Panc1 (cell line): ENCODE measurements at regions not wholly inside any gene's neighbourhood (a gene's known extent, or its start where the extent isn't known, plus 50 kb on each side); places are given as distances from the start of the nearest gene placed in this dataset.

Experiments
- ATAC-seq: fragments of 200-7000 bp; cut with Tn5 transposase; 2 replicates; pipeline ENCODE4 v1.9.1; 2020; ENCODE audit warnings: mild to moderate bottlenecking, moderate library complexity
- BruUV-seq: library from RNA; stranded (reverse); fragments of 400-500 nt; replicated peaks from 2 replicates; lab custom pipeline; 2021; lab: Mats Ljungman, UMichigan
- CTCF ChIA-PET: fragments of 300-600 bp; sonication (Branson Sonifier 250); formaldehyde crosslinking; loops from one replicate; lab custom pipeline; 2022; ENCODE audit warnings: antibody characterized with exemption; lab: Charles Lee
- POLR2A ChIA-PET: fragments of 300-600 bp; sonication (Branson Sonifier 250); formaldehyde crosslinking; loops from one replicate; lab custom pipeline; 2022; ENCODE audit warnings: antibody characterized with exemption; lab: Charles Lee
- DNase-seq: peaks from one replicate; pipeline ENCODE4 v3.0.0-alpha.2; 2010; ENCODE audit warnings: low read depth, low spot score
- H3K27ac ChIP-seq: 2 replicates; pipeline ENCODE4 v1.5.1; 2011; ENCODE audit warnings: mild to moderate bottlenecking, low read length, inconsistent platforms
- H3K27me3 ChIP-seq: fragments of 200-500 bp; sonication (Bioruptor generic); 2 replicates; pipeline ENCODE4 v1.6.0; 2014; ENCODE audit warnings: low read length, inconsistent platforms; ENCODE audit not compliant: control insufficient read depth, insufficient read depth
- H3K36me3 ChIP-seq: fragments of 200-500 bp; sonication (Bioruptor generic); 2 replicates; pipeline ENCODE4 v1.5.1; 2014; ENCODE audit warnings: inconsistent platforms, mild to moderate bottlenecking, low read length, moderate library complexity; ENCODE audit not compliant: control insufficient read depth, insufficient read depth
- H3K4me1 ChIP-seq: 2 replicates; pipeline ENCODE4 v1.5.1; 2011; ENCODE audit warnings: inconsistent platforms, mild to moderate bottlenecking, low read length, moderate library complexity; ENCODE audit not compliant: control insufficient read depth, insufficient read depth
- H3K4me3 ChIP-seq, 2 experiments: 2 replicates each; pipeline ENCODE4 v1.5.1; 2011 to 2012; ENCODE audit warnings: low read depth in 2 of 2, low read length in 2 of 2, mild to moderate bottlenecking in 2 of 2, inconsistent platforms in 1 of 2, moderate library complexity in 1 of 2
- H3K9me3 ChIP-seq: fragments of 200-500 bp; sonication (Bioruptor generic); 2 replicates; pipeline ENCODE4 v1.5.1; 2014; ENCODE audit warnings: low read depth, mild to moderate bottlenecking, inconsistent platforms, low read length, moderate library complexity; ENCODE audit not compliant: control insufficient read depth, insufficient read depth
- POLR2AphosphoS5 ChIP-seq: IDR thresholded peaks from 2 replicates; pipeline ENCODE4 v1.6.1; 2012; ENCODE audit warnings: mild to moderate bottlenecking, low read depth, low read length, moderate library complexity
- SIN3A ChIP-seq: IDR thresholded peaks from 2 replicates; pipeline ENCODE4 v1.6.1; 2012; ENCODE audit warnings: low read depth, mild to moderate bottlenecking, low read length, moderate library complexity, borderline replicate concordance; ENCODE audit not compliant: insufficient read depth
- TCF7L2 ChIP-seq: IDR thresholded peaks from 2 replicates; pipeline ENCODE4 v1.6.1; 2011; ENCODE audit warnings: mild to moderate bottlenecking, low read depth, low read length, inconsistent platforms
- in situ Hi-C: cut with HindIII; loops from 2 replicates; pipeline ENCODE4 v1.10.0; 2016; ENCODE audit warnings: low sequenced_read_pairs, low pct_unique_long_range_greater_than_20kb
- intact Hi-C: fragments of 100-400 bp; cut with micrococcal nuclease; formaldehyde crosslinking; loops from one replicate; pipeline ENCODE4 v1.10.0; 2022; ENCODE audit not compliant: unreplicated experiment
- TF ChIP-seq, protein P1 (sequence below), 2 experiments: IDR thresholded peaks; 2 replicates each; pipeline ENCODE4 v1.6.1; 2011 to 2012; ENCODE audit warnings: low read depth in 2 of 2, control low read depth in 1 of 2, low read length in 1 of 2, mild to moderate bottlenecking in 1 of 2, moderate library complexity in 1 of 2; ENCODE audit not compliant: insufficient read depth in 1 of 2
- TF ChIP-seq, protein P2 (sequence below): fragments of 450-650 bp; IDR thresholded peaks from 2 replicates; pipeline ENCODE4 v1.5.1; 2017; ENCODE audit warnings: mild to moderate bottlenecking

DNA sequence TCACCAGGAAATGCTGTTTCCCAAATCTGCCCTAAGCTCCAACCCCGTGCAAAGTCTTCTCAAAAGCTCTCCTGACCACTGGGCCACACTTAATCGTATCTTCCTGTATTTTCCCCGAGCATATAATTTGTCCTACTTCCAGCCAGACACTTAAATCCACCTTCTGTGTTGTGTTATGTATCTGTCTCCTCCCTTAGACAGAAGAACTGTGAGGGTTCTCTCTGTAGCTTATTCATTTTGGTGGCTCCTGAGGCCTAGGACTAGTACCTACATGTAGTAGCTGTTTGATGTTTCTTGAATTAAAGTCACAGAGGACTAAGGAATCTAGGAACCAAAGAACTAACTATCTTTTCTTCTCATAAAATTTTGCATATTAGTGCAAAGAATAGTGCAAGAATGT, 292.6 kb downstream of the ALDH8A1 start:
- intact Hi-C loops = no loop called here
- H3K4me1 ChIP-seq = no peaks in the 10 kb centered on the region
- H3K27me3 ChIP-seq = no peaks in the 10 kb centered on the region
- in situ Hi-C loops = no loop called here
- no peaks in the 10 kb centered on the region for H3K9me3 ChIP-seq
- POLR2A ChIA-PET = no interaction called here
- no peaks in the 10 kb centered on the region for H3K36me3 ChIP-seq
- no peak overlapping the region for H3K27ac ChIP-seq
- ATAC-seq (no peak), DNase-seq (no peak)
- BruUV-seq = no TSS peak
- CTCF ChIA-PET = no interaction called here
- no peak overlapping the region for H3K4me3 ChIP-seq
- TF ChIP-seq TCF7L2 = no peak
- TF ChIP-seq, protein P1, sequence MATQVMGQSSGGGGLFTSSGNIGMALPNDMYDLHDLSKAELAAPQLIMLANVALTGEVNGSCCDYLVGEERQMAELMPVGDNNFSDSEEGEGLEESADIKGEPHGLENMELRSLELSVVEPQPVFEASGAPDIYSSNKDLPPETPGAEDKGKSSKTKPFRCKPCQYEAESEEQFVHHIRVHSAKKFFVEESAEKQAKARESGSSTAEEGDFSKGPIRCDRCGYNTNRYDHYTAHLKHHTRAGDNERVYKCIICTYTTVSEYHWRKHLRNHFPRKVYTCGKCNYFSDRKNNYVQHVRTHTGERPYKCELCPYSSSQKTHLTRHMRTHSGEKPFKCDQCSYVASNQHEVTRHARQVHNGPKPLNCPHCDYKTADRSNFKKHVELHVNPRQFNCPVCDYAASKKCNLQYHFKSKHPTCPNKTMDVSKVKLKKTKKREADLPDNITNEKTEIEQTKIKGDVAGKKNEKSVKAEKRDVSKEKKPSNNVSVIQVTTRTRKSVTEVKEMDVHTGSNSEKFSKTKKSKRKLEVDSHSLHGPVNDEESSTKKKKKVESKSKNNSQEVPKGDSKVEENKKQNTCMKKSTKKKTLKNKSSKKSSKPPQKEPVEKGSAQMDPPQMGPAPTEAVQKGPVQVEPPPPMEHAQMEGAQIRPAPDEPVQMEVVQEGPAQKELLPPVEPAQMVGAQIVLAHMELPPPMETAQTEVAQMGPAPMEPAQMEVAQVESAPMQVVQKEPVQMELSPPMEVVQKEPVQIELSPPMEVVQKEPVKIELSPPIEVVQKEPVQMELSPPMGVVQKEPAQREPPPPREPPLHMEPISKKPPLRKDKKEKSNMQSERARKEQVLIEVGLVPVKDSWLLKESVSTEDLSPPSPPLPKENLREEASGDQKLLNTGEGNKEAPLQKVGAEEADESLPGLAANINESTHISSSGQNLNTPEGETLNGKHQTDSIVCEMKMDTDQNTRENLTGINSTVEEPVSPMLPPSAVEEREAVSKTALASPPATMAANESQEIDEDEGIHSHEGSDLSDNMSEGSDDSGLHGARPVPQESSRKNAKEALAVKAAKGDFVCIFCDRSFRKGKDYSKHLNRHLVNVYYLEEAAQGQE (IDR thresholded peaks at IDR 0.05; ENCODE audit: insufficient read depth in 1 of 2, low read depth in 2 of 2, low read length in 1 of 2) = no peak
- no peak for TF ChIP-seq POLR2AphosphoS5
- TF ChIP-seq, protein P2, sequence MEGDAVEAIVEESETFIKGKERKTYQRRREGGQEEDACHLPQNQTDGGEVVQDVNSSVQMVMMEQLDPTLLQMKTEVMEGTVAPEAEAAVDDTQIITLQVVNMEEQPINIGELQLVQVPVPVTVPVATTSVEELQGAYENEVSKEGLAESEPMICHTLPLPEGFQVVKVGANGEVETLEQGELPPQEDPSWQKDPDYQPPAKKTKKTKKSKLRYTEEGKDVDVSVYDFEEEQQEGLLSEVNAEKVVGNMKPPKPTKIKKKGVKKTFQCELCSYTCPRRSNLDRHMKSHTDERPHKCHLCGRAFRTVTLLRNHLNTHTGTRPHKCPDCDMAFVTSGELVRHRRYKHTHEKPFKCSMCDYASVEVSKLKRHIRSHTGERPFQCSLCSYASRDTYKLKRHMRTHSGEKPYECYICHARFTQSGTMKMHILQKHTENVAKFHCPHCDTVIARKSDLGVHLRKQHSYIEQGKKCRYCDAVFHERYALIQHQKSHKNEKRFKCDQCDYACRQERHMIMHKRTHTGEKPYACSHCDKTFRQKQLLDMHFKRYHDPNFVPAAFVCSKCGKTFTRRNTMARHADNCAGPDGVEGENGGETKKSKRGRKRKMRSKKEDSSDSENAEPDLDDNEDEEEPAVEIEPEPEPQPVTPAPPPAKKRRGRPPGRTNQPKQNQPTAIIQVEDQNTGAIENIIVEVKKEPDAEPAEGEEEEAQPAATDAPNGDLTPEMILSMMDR = no peak
- no peak for TF ChIP-seq SIN3A

DNA sequence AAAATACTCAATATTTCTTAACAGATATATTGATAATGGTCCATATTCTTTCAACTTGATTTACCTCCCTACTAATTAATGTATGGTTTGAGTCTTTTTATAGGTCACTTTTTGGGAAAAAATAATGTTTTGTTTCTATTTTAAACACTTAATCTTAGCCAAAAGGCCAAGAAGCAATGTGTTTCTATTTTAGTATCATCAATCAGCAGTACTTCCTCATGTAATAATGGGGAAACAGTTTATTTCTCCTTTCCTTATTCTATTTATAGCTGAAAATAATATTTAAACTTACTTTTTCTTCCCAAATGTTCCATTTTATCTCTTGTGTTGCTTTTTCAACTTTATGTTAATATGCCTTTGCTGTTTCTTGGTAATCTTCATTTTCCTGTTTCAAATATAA, 295.1 kb downstream of the ALDH8A1 start:
- in situ Hi-C loops = no loop called here
- CTCF ChIA-PET = no interaction called here
- intact Hi-C loops = no loop called here
- Histone ChIP-seq H3K36me3 (no peaks in the 10 kb centered on the region), H3K27me3 (no peaks in the 10 kb centered on the region), H3K4me3 (no peak overlapping the region), H3K27ac (no peak overlapping the region), H3K4me1 (no peaks in the 10 kb centered on the region), H3K9me3 (no peaks in the 10 kb centered on the region)
- TF ChIP-seq TCF7L2 (no peak), SIN3A (no peak), POLR2AphosphoS5 (no peak)
- TF ChIP-seq, protein P1 (IDR thresholded peaks at IDR 0.05; ENCODE audit: insufficient read depth in 1 of 2, low read depth in 2 of 2, low read length in 1 of 2) = no peak
- TF ChIP-seq, protein P2 = no peak
- no peak for DNase-seq
- no TSS peak for BruUV-seq
- ATAC-seq = no peak
- POLR2A ChIA-PET = no interaction called here
